ENCODE measurements at regions not wholly inside any gene's neighbourhood (a gene's known extent, or its start where the extent isn't known, plus 50 kb on each side); places are given as distances from the start of the nearest gene placed in this dataset.

GRCh38 chr12:4027412-4027811, 154.2 kb upstream of the PARP11 start (continued):
- TF ChIP-seq ZNF462 (CRISPR knock-in tag; IDR thresholded peaks at IDR 0.05) (no peak), ZNF114 (CRISPR knock-in tag; IDR thresholded peaks at IDR 0.05) (no peak), ETS1 (IDR thresholded peaks at IDR 0.05) (no peak), CREB1 (CRISPR knock-in tag; IDR thresholded peaks at IDR 0.05; ENCODE audit: low read depth) (no peak), ZNF331 (CRISPR knock-in tag; IDR thresholded peaks at IDR 0.05; ENCODE audit: low read depth) (no peak), POLR2AphosphoS5 (IDR thresholded peaks at IDR 0.05; ENCODE audit: low read depth) (no peak), EZH2phosphoT487 (IDR thresholded peaks at IDR 0.05; ENCODE audit: unreplicated experiment) (no peak), CTCF (conservative IDR thresholded peaks at IDR 0.05; ENCODE audit: low read depth in 2 of 2) (no peak)

All from GM23338 (cell line).